ENCODE measurements at regions not wholly inside any gene's neighbourhood (a gene's known extent, or its start where the extent isn't known, plus 50 kb on each side); places are given as distances from the start of the nearest gene placed in this dataset.

- peaks cover 18% of the 10 kb centered on the region for H3K27me3 Mint-ChIP-seq (ENCODE audit: insufficient read depth)
- no peak overlapping the region for H3K27ac ChIP-seq (ENCODE audit: low read depth, low read length)
- H3K9me3 Mint-ChIP-seq, result no peaks in the 10 kb centered on the region
- no peak overlapping the region for H3K4me3 ChIP-seq (ENCODE audit: low read length)
- H3K27me3 ChIP-seq (ENCODE audit: control insufficient read depth, insufficient read depth, low read length, poor library complexity, severe bottlenecking), result no peaks in the 10 kb centered on the region
- WGBS, 2 experiments (ENCODE audit: insufficient coverage in 1 of 2, insufficient read length in 1 of 2), result 91 to 100% methylated on average over 1 to 2 of the region's 2 CpGs
- H3K27ac Mint-ChIP-seq, result no peak overlapping the region
- DNase-seq, result no peak
- H3K9ac ChIP-seq (ENCODE audit: extremely low read depth, low read length, poor library complexity, severe bottlenecking), result no peak overlapping the region
- no peaks in the 10 kb centered on the region for H3K4me1 Mint-ChIP-seq
- TF ChIP-seq, protein P1, sequence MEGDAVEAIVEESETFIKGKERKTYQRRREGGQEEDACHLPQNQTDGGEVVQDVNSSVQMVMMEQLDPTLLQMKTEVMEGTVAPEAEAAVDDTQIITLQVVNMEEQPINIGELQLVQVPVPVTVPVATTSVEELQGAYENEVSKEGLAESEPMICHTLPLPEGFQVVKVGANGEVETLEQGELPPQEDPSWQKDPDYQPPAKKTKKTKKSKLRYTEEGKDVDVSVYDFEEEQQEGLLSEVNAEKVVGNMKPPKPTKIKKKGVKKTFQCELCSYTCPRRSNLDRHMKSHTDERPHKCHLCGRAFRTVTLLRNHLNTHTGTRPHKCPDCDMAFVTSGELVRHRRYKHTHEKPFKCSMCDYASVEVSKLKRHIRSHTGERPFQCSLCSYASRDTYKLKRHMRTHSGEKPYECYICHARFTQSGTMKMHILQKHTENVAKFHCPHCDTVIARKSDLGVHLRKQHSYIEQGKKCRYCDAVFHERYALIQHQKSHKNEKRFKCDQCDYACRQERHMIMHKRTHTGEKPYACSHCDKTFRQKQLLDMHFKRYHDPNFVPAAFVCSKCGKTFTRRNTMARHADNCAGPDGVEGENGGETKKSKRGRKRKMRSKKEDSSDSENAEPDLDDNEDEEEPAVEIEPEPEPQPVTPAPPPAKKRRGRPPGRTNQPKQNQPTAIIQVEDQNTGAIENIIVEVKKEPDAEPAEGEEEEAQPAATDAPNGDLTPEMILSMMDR (conservative IDR thresholded peaks at IDR 0.05), result no peak
- H3K36me3 ChIP-seq (ENCODE audit: control insufficient read depth, insufficient read depth, low read length), result no peaks in the 10 kb centered on the region
- no peaks in the 10 kb centered on the region for H3K4me1 ChIP-seq (ENCODE audit: control insufficient read depth, insufficient read depth, low read length)
- H3K36me3 Mint-ChIP-seq (ENCODE audit: low read depth), result no peaks in the 10 kb centered on the region
- H3K9me3 ChIP-seq (ENCODE audit: control insufficient read depth, low read length), result no peaks in the 10 kb centered on the region
- no peak overlapping the region for H3K4me3 Mint-ChIP-seq
These were observed 101.9 kb upstream of the FAM204A start for GRCh38 chr10:118444069-118444468.

- no peak overlapping the region for H3K27ac ChIP-seq (ENCODE audit: low read depth, low read length)
- no peak overlapping the region for H3K9ac ChIP-seq (ENCODE audit: extremely low read depth, low read length, poor library complexity, severe bottlenecking)
- no peaks in the 10 kb centered on the region for H3K4me1 ChIP-seq (ENCODE audit: control insufficient read depth, insufficient read depth, low read length)
- Mint-ChIP-seq H3K36me3 (ENCODE audit: low read depth) (no peaks in the 10 kb centered on the region), H3K27me3 (ENCODE audit: insufficient read depth) (peaks cover 4% of the 10 kb centered on the region), H3K9me3 (no peaks in the 10 kb centered on the region), H3K27ac (no peak overlapping the region), H3K4me1 (no peaks in the 10 kb centered on the region), H3K4me3 (no peak overlapping the region)
- TF ChIP-seq, protein P1 (conservative IDR thresholded peaks at IDR 0.05), result no peak
- no peak overlapping the region for H3K4me3 ChIP-seq (ENCODE audit: low read length)
- H3K27me3 ChIP-seq (ENCODE audit: control insufficient read depth, insufficient read depth, low read length, poor library complexity, severe bottlenecking), result no peaks in the 10 kb centered on the region
- DNase-seq, result no peak
- no peaks in the 10 kb centered on the region for H3K36me3 ChIP-seq (ENCODE audit: control insufficient read depth, insufficient read depth, low read length)
- no peaks in the 10 kb centered on the region for H3K9me3 ChIP-seq (ENCODE audit: control insufficient read depth, low read length)
- 88 to 91% methylated on average over 1 to 3 of the region's 3 CpGs for WGBS, 2 experiments (ENCODE audit: insufficient coverage in 1 of 2, insufficient read length in 1 of 2)
These were observed 99.9 kb upstream of the FAM204A start for GRCh38 chr10:118442032-118442431.

DNA sequence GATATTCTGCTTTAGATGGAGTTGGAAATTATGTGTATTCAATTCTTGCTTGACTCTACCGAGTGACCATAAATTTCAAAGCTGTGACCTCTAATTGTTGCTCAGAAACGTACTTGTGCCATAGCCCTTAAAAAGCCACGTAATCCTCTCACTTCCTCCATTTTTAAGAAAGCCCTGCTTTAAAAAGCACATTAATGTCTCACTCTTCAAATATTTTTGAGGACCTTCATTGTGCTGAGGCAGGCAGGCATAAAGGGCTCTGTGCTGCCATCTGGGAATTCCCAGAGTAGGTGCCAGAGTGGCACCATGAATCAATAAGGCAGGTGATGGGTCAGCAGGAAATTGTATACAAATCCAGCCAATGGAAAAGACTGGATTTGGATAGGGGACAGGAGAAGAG, 97.7 kb upstream of the FAM204A start:
- Histone ChIP-seq H3K9me3 (ENCODE audit: control insufficient read depth, low read length) (no peaks in the 10 kb centered on the region), H3K36me3 (ENCODE audit: control insufficient read depth, insufficient read depth, low read length) (no peaks in the 10 kb centered on the region), H3K9ac (ENCODE audit: extremely low read depth, low read length, poor library complexity, severe bottlenecking) (no peak overlapping the region), H3K4me3 (ENCODE audit: low read length) (no peak overlapping the region), H3K4me1 (ENCODE audit: control insufficient read depth, insufficient read depth, low read length) (no peaks in the 10 kb centered on the region), H3K27me3 (ENCODE audit: control insufficient read depth, insufficient read depth, low read length, poor library complexity, severe bottlenecking) (no peaks in the 10 kb centered on the region), H3K27ac (ENCODE audit: low read depth, low read length) (no peak overlapping the region)
- Mint-ChIP-seq H3K9me3 (no peaks in the 10 kb centered on the region), H3K27me3 (ENCODE audit: insufficient read depth) (peaks cover 8% of the 10 kb centered on the region), H3K27ac (no peak overlapping the region), H3K36me3 (ENCODE audit: low read depth) (no peaks in the 10 kb centered on the region), H3K4me3 (no peak overlapping the region), H3K4me1 (no peaks in the 10 kb centered on the region)
- TF ChIP-seq, protein P1 (conservative IDR thresholded peaks at IDR 0.05), result no peak
- no peak for DNase-seq
- 87 to 92% methylated on average over 3 of the region's 3 CpGs for WGBS, 2 experiments (ENCODE audit: insufficient coverage in 1 of 2, insufficient read length in 1 of 2)
